Middle frontal gyrus (tissue), 1 donor: ENCODE measurements at regions not wholly inside any gene's neighbourhood (a gene's known extent, or its start where the extent isn't known, plus 50 kb on each side); places are given as distances from the start of the nearest gene placed in this dataset.

Source experiments
- DNase-seq: peaks from one replicate; pipeline ENCODE4 v3.0.0-alpha.2; 2015; ENCODE audit warnings: low spot score; ENCODE audit errors: extremely low spot score

GRCh38 chr9:126088336-126088735 is 238.3 kb upstream of the MVB12B start:
- no peak for DNase-seq

GRCh38 chr9:126089789-126090188 is 236.8 kb upstream of the MVB12B start:
- DNase-seq = no peak

- DNase-seq = no peak
These were observed 232.9 kb upstream of the MVB12B start for GRCh38 chr9:126093771-126094170.

- no peak for DNase-seq
These were observed 231.0 kb upstream of the MVB12B start for GRCh38 chr9:126095546-126096190.

- no peak for DNase-seq
These were observed 230.3 kb upstream of the MVB12B start for GRCh38 chr9:126096340-126096739.

- DNase-seq = no peak
These were observed 228.9 kb upstream of the MVB12B start for GRCh38 chr9:126097679-126098078.

GRCh38 chr9:126106404-126106803 is 220.2 kb upstream of the MVB12B start:
- no peak for DNase-seq

GRCh38 chr9:126107693-126108092 is 218.9 kb upstream of the MVB12B start:
- DNase-seq = no peak

- DNase-seq = no peak
These were observed 218.4 kb upstream of the MVB12B start for GRCh38 chr9:126108240-126108639.

GRCh38 chr9:126109575-126109974 is 217.1 kb upstream of the MVB12B start:
- DNase-seq = no peak

GRCh38 chr9:126111556-126111955 is 215.1 kb upstream of the MVB12B start:
- DNase-seq = no peak

GRCh38 chr9:126112135-126112720 is 214.4 kb upstream of the MVB12B start:
- no peak for DNase-seq

- no peak for DNase-seq
These were observed 213.5 kb upstream of the MVB12B start for GRCh38 chr9:126113176-126113575.

GRCh38 chr9:126113756-126114408 is 212.7 kb upstream of the MVB12B start:
- no peak for DNase-seq

GRCh38 chr9:126114409-126114760 is 212.2 kb upstream of the MVB12B start:
- no peak for DNase-seq

- DNase-seq = no peak
These were observed 211.7 kb upstream of the MVB12B start for GRCh38 chr9:126114850-126115460.

GRCh38 chr9:126116351-126117157 is 210.1 kb upstream of the MVB12B start:
- no peak for DNase-seq

GRCh38 chr9:126117158-126117425 is 209.5 kb upstream of the MVB12B start:
- no peak for DNase-seq

- no peak for DNase-seq
These were observed 209.0 kb upstream of the MVB12B start for GRCh38 chr9:126117631-126118030.

- DNase-seq = no peak
These were observed 206.9 kb upstream of the MVB12B start for GRCh38 chr9:126119731-126120130.

- DNase-seq = no peak
These were observed 203.6 kb upstream of the MVB12B start for GRCh38 chr9:126122901-126123616.
